ENCODE measurements at regions not wholly inside any gene's neighbourhood (a gene's known extent, or its start where the extent isn't known, plus 50 kb on each side); places are given as distances from the start of the nearest gene placed in this dataset.
"Not testable (repeated sequence)": the region's sequence is repeated elsewhere in the genome, so short reads cannot be mapped to it uniquely, and the experiment has no call there.

GRCh38 chr2:88802026-88802425 lies 110.6 kb downstream of the RPIA start:
- H3K27me3 ChIP-seq (replicated peaks; ENCODE audit: control insufficient read depth, insufficient read depth, low read length); DNase-seq (ENCODE audit: extremely low read depth, insufficient read length); H3K4me3 ChIP-seq (replicated peaks; ENCODE audit: low read depth, low read length); H3K36me3 ChIP-seq (ENCODE audit: control insufficient read depth, insufficient read depth, low read length): not testable (repeated sequence)

GRCh38 chr2:88807237-88807962 lies 115.9 kb downstream of the RPIA start:
- H3K4me3 ChIP-seq (replicated peaks; ENCODE audit: low read depth, low read length): no peak overlapping the region
- no peaks in the 10 kb centered on the region for H3K36me3 ChIP-seq (ENCODE audit: control insufficient read depth, insufficient read depth, low read length)
- no peak for DNase-seq (ENCODE audit: extremely low read depth, insufficient read length)
- no peaks in the 10 kb centered on the region for H3K27me3 ChIP-seq (replicated peaks; ENCODE audit: control insufficient read depth, insufficient read depth, low read length)
- no peak for TF ChIP-seq CTCF (IDR thresholded peaks at IDR 0.05; ENCODE audit: insufficient read depth, low read length, poor library complexity, severe bottlenecking)

- no peak for DNase-seq (ENCODE audit: extremely low read depth, insufficient read length)
- H3K36me3 ChIP-seq (ENCODE audit: control insufficient read depth, insufficient read depth, low read length): no peaks in the 10 kb centered on the region
- no peaks in the 10 kb centered on the region for H3K27me3 ChIP-seq (replicated peaks; ENCODE audit: control insufficient read depth, insufficient read depth, low read length)
- no peak overlapping the region for H3K4me3 ChIP-seq (replicated peaks; ENCODE audit: low read depth, low read length)
- no peak for TF ChIP-seq CTCF (IDR thresholded peaks at IDR 0.05; ENCODE audit: insufficient read depth, low read length, poor library complexity, severe bottlenecking)
Observed at GRCh38 chr2:88808083-88808482, 116.6 kb downstream of the RPIA start.

GRCh38 chr2:88808652-88809051 lies 117.2 kb downstream of the RPIA start:
- TF ChIP-seq CTCF (IDR thresholded peaks at IDR 0.05; ENCODE audit: insufficient read depth, low read length, poor library complexity, severe bottlenecking): no peak
- DNase-seq (ENCODE audit: extremely low read depth, insufficient read length): no peak
- H3K36me3 ChIP-seq (ENCODE audit: control insufficient read depth, insufficient read depth, low read length): no peaks in the 10 kb centered on the region

GRCh38 chr2:88809216-88809615 lies 117.7 kb downstream of the RPIA start:
- H3K4me3 ChIP-seq (replicated peaks; ENCODE audit: low read depth, low read length): no peak overlapping the region
- TF ChIP-seq CTCF (IDR thresholded peaks at IDR 0.05; ENCODE audit: insufficient read depth, low read length, poor library complexity, severe bottlenecking): no peak
- DNase-seq (ENCODE audit: extremely low read depth, insufficient read length): no peak
- H3K27me3 ChIP-seq (replicated peaks; ENCODE audit: control insufficient read depth, insufficient read depth, low read length): no peaks in the 10 kb centered on the region
- H3K36me3 ChIP-seq (ENCODE audit: control insufficient read depth, insufficient read depth, low read length): no peaks in the 10 kb centered on the region

More at GRCh38 chr2:88808652-88809051, 117.2 kb downstream of the RPIA start:
- H3K27me3 ChIP-seq (replicated peaks; ENCODE audit: control insufficient read depth, insufficient read depth, low read length): no peaks in the 10 kb centered on the region
- no peak overlapping the region for H3K4me3 ChIP-seq (replicated peaks; ENCODE audit: low read depth, low read length)

- no peak for TF ChIP-seq CTCF (IDR thresholded peaks at IDR 0.05; ENCODE audit: insufficient read depth, low read length, poor library complexity, severe bottlenecking)
- no peak for DNase-seq (ENCODE audit: extremely low read depth, insufficient read length)
- no peak overlapping the region for H3K4me3 ChIP-seq (replicated peaks; ENCODE audit: low read depth, low read length)
- H3K36me3 ChIP-seq (ENCODE audit: control insufficient read depth, insufficient read depth, low read length): no peaks in the 10 kb centered on the region
- H3K27me3 ChIP-seq (replicated peaks; ENCODE audit: control insufficient read depth, insufficient read depth, low read length): no peaks in the 10 kb centered on the region
Observed at GRCh38 chr2:88810017-88810416, 118.5 kb downstream of the RPIA start.
